ENCODE measurements at regions not wholly inside any gene's neighbourhood (a gene's known extent, or its start where the extent isn't known, plus 50 kb on each side); places are given as distances from the start of the nearest gene placed in this dataset.

GRCh38 chr7:46357290-46357689, 436.2 kb upstream of the IGFBP3 start:
- no peak for TF ChIP-seq CTCF (IDR thresholded peaks at IDR 0.05; ENCODE audit: low read depth, low read length)
- H3K4me3 ChIP-seq (replicated peaks in 1 of 2; ENCODE audit: low read depth in 2 of 2, low read length in 2 of 2), result no peak overlapping the region
- DNase-seq (ENCODE audit: low read depth in 2 of 2), result no peak

- no peak for TF ChIP-seq CTCF (IDR thresholded peaks at IDR 0.05; ENCODE audit: low read depth, low read length)
- no peak overlapping the region for H3K4me3 ChIP-seq (replicated peaks in 1 of 2; ENCODE audit: low read depth in 2 of 2, low read length in 2 of 2)
- no peak for DNase-seq (ENCODE audit: low read depth in 2 of 2)
Observed at GRCh38 chr7:46356371-46356770, 435.3 kb upstream of the IGFBP3 start.

GRCh38 chr7:46355331-46355730, 434.3 kb upstream of the IGFBP3 start:
- no peak for DNase-seq (ENCODE audit: low read depth in 2 of 2)
- no peak for TF ChIP-seq CTCF (IDR thresholded peaks at IDR 0.05; ENCODE audit: low read depth, low read length)
- H3K4me3 ChIP-seq (replicated peaks in 1 of 2; ENCODE audit: low read depth in 2 of 2, low read length in 2 of 2), result no peak overlapping the region

GRCh38 chr7:46352004-46352954, 431.2 kb upstream of the IGFBP3 start:
- DNase-seq (ENCODE audit: low read depth in 2 of 2), result peak; percentile 76 to 83
- peak; percentile 70 for TF ChIP-seq CTCF (IDR thresholded peaks at IDR 0.05; ENCODE audit: low read depth, low read length)
- H3K4me3 ChIP-seq (replicated peaks in 1 of 2; ENCODE audit: low read depth in 2 of 2, low read length in 2 of 2), result no peak overlapping the region

- no peak overlapping the region for H3K4me3 ChIP-seq (replicated peaks in 1 of 2; ENCODE audit: low read depth in 2 of 2, low read length in 2 of 2)
- DNase-seq (ENCODE audit: low read depth in 2 of 2), result no peak
- TF ChIP-seq CTCF (IDR thresholded peaks at IDR 0.05; ENCODE audit: low read depth, low read length), result no peak
Observed at GRCh38 chr7:46349490-46349889, 428.4 kb upstream of the IGFBP3 start.

GRCh38 chr7:46344533-46344932, 423.5 kb upstream of the IGFBP3 start:
- no peak overlapping the region for H3K4me3 ChIP-seq (replicated peaks in 1 of 2; ENCODE audit: low read depth in 2 of 2, low read length in 2 of 2)
- TF ChIP-seq CTCF (IDR thresholded peaks at IDR 0.05; ENCODE audit: low read depth, low read length), result no peak
- no peak for DNase-seq (ENCODE audit: low read depth in 2 of 2)
